Left colon (tissue), 2 donors: ENCODE measurements at regions not wholly inside any gene's neighbourhood (a gene's known extent, or its start where the extent isn't known, plus 50 kb on each side); places are given as distances from the start of the nearest gene placed in this dataset.
"Not testable (repeated sequence)": the region's sequence is repeated elsewhere in the genome, so short reads cannot be mapped to it uniquely, and the experiment has no call there.

Experiments used
- ATAC-seq: fragments of 200-7000 bp; cut with Tn5 transposase; one replicate; pipeline ENCODE4 v1.9.1; 2020; ENCODE audit warnings: mild to moderate bottlenecking, moderate library complexity
- DNase-seq, 2 donors: peaks; one replicate each; pipeline ENCODE4 v3.0.0-alpha.2; 2020
- intact Hi-C, 2 donors: fragments of 100-400 bp; cut with DNase I in 1 of 2; cut with micrococcal nuclease in 1 of 2; formaldehyde crosslinking; loops; one replicate each; pipeline versions ENCODE4 v1.11.2 to v1.14.0; 2022; cut with DNase I, micrococcal nuclease
- donor health status: DM: no; HTN: no; CAD: no.
- donor health status: DM: yes; HTN: yes; CAD: no.

- DNase-seq (no peak), ATAC-seq (no peak)
- intact Hi-C loops = no loop called here
These were observed 294.9 kb downstream of the GUCY2F start for GRCh38 chrX:109186939-109187338.

DNA sequence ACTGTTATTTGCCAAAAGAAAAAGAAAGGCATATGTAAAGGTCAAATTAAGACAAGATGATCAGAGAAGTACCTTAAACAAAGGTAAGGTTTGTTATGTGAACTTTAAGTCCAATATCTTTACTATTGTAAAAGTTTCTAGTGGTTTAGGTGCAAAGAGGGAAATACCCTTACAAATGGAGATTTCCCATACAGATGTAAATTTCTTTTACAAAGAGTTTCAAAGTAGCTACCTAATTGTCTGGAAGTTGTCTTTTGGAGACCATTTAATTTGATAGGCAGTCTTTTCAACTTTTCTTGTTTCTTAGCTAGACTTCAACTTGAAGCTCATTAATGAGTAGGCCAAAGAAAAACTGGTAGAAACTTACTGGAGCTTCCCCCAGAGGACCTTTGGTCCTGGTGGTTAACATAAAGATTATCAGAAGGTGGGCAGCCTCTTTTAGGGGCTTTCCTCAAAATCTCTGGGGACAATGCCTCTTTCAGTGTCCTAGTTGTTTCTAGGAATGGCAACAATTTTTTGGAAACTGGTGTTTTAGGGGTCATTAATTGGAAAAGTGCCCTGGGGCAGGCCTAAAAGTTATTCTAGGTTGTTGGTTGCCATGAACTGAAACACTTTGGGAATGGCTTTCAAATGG lies 297.3 kb downstream of the GUCY2F start:
- DNase-seq (no peak), ATAC-seq (no peak)
- intact Hi-C loops = no loop called here

DNA sequence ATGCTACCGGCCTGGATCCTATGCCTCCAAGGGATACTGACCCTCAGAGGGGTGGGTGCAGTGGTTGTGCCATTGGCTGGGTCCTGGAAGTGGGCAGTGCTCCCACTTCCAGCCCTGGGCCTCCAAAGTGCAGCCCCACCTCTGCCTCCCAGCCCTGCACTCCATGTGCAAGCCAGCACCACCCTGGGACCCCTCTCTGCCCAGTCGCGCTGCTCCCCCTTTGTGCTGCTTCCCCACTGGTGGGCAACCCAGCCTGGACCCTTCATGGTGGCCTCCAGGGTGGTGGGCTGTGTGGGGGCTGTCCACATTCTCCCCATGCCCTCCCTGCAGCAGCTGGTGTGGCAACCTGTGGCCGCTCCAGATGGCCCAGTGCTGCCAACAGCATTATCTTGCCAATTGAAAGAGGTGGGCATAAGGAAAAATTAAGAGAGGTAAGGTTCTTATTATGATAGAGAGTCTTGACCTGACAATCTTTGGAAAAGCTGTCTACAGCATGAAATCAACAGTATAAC lies 309.7 kb downstream of the GUCY2F start:
- DNase-seq (no peak), ATAC-seq (no peak)
- intact Hi-C loops = no loop called here

- DNase-seq (no peak), ATAC-seq (no peak)
- intact Hi-C loops = no loop called here
These were observed 326.7 kb downstream of the GUCY2F start for GRCh38 chrX:109155161-109155560.

- ATAC-seq, DNase-seq, intact Hi-C loops: not testable (repeated sequence)
These were observed 337.7 kb downstream of the GUCY2F start for GRCh38 chrX:109144173-109144572.

DNA sequence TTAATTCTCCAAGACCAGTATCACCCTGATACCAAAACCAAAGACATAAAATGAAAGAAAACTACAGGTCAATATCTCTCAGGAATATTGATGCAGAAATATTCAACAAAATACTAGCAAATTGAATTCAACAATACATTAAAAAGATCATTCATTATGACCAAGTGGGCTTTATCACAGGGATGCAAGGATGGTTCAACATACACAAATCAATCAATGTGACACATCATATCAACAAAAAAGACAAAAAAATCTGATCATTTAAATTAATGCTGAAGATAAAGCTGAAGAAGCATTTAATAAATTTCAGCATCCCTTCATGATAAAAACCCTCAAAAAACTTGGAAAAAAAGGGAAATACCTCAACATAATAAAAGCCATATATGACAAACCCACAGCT lies 341.4 kb downstream of the GUCY2F start:
- no peak for DNase-seq
- ATAC-seq = no peak
- intact Hi-C loops = no loop called here

GRCh38 chrX:109134777-109135176 lies 347.1 kb downstream of the GUCY2F start:
- ATAC-seq (no peak), DNase-seq (no peak)
- intact Hi-C loops = no loop called here

DNA sequence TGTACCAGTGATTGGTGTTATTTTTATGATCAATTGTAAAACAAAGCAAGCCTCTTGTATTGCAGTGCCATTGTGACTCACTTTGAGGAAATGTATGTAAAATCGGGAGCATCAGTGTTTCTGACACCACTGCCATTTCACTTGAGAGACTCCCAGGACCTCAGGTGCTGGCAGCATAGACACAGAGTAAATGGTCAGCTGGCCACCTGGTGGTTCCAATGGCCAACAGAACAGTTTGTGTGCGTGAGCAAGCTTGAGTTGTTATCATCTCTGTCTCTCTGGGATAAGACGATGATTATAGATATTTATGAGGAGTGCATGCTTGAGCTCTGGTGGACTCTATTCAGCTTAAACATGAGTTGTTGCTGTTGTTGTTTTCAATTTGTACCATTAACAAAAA lies 356.6 kb downstream of the GUCY2F start:
- DNase-seq = no peak
- no peak for ATAC-seq
- intact Hi-C loops = no loop called here

DNA sequence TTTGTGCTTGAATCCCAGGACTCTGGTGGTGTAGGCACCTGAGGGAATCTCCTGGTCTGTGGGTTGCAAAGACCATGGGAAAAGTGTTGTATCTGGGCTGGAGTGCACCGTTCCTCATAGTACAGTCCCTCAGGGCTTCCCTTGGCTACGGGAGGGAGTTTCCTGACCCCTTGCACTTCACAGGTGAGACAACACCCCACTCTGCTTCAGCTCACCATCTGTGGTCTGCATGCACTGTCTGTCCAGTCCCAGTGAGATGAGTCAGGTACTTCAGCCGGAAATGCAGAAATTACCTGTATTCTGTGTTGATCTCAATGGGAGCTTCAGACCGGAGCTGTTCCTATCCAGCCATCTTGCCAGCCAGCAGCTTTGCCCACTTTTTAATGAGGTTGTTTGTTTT lies 353.0 kb upstream of the IRS4 start:
- no peak for DNase-seq
- no peak for ATAC-seq
- intact Hi-C loops = no loop called here

DNA sequence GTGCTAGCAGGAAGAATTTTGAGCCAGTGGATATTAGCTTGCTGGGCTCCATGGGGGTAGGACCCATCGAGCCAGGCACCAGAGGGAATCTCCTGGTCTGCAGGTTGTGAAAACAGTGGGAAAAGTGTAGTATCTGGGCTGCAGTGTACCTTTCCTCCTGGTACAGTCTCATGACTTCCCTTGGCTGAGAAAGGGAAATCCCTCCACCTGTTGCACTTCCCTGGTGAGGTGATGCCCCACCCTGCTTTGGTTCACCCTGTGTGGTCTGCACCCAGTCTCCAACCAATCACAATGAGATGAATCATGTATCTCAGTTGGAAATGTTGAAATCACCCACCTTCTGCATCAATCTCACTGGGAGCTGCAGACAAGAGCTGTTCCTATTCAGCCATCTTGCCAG lies 341.4 kb upstream of the IRS4 start:
- intact Hi-C loops = no loop called here
- no peak for ATAC-seq
- DNase-seq = no peak

GRCh38 chrX:109054181-109054581 lies 317.8 kb upstream of the IRS4 start:
- ATAC-seq, intact Hi-C loops, DNase-seq: not testable (repeated sequence)

DNA sequence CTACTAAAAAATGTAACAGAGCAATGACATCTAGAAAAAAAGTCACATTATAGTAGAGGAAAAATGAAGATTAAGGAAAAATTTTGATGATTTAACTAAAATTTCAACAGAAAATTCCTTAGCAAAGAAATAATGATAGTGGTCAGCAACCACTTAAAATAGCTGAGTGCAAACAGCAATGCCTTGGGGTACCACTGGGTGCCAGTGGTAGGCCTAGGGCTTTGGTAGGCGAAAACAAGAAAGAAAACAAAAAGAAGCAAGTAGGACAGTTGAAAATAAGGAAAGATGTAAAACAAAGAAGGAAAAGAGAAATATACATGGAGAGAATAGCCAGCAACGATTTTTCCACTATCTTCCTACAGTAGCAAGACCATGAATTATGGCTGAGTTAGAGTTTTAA lies 313.5 kb upstream of the IRS4 start:
- DNase-seq (no peak), ATAC-seq (no peak)
- intact Hi-C loops = no loop called here

GRCh38 chrX:109049416-109049815 lies 313.1 kb upstream of the IRS4 start:
- intact Hi-C loops = no loop called here
- no peak for ATAC-seq
- DNase-seq = no peak

GRCh38 chrX:109040057-109040456 lies 303.7 kb upstream of the IRS4 start:
- DNase-seq (no peak), ATAC-seq (no peak)
- intact Hi-C loops = no loop called here

DNA sequence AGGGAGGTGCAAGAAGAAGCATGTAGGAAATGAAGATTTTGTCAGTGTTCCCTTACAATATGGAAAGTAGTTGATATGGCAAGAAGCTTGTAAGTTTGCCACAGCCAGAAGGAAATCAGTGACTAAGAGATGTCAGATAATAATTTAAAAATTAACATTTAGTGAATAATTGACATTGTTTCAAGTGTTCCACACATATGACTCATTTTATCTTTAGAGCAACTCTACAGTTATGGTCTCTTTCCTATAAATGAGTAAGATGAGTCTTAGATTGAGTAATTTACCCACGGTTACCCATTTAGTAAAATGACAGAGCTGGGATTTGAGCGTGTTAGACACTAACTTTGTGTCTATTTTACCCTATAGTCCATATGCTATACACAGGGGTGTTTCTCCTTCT lies 300.3 kb upstream of the IRS4 start:
- intact Hi-C loops = no loop called here
- no peak for DNase-seq
- ATAC-seq = no peak

DNA sequence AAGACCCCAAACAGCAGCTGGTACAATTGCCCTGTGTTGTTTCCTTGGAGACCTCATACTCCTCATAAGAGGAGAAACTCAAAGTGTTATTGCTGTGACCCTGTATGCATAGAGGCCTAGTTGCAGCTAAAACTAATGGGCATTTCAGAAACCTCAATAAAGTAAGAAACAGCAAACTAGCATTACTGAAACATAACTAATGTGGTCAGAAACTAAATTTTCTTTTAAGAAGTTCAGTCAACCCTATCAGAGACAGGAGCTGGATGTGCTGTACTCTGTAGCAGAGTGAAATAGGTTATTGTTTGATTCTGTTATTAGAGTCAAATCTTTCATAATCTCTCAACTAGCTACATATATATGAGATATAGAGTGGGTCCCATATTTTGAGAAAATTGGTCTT lies 257.5 kb upstream of the IRS4 start:
- ATAC-seq (no peak), DNase-seq (no peak)
- intact Hi-C loops = no loop called here

DNA sequence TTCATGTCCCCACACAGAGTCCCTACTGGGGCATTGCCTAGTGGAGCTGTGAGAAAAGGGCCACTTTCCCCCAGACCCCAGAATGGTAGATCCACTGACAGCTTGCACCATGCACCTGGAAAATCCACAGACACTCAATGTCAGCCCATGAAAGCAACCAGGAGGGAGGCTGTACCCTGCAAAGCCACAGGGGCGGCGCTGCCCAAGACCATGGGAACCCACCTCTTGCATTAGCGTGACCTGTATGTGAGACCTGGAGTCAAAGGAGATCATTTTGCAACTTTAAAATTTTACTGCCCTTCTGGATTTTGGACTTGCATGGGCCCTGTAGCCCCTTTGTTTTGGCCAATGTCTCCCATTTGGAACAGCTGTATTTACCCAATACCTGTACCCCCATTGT lies 236.5 kb upstream of the IRS4 start:
- DNase-seq, ATAC-seq, intact Hi-C loops: not testable (repeated sequence)

DNA sequence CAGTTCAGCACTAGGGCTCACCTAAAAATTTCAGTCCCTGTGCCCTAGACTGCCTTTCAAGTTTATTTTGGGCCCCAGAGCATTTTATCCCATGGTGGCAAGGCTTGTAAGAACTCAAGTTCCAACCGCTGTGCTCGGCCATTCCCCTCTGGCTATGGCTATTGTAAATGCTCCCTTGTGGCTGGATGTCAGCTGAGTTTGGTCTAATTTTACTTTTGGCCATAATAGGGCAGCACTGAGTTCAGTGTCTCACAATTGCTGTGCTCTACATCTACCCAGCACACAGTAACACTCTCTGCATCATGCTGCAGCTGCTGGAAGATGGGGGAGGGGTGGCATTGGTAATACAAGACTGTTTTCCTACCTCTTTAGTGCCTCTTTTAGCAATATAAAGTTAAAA lies 210.8 kb upstream of the IRS4 start:
- intact Hi-C loops = no loop called here
- ATAC-seq (no peak), DNase-seq (no peak)

- ATAC-seq = no peak
- intact Hi-C loops = no loop called here
- DNase-seq = no peak
These were observed 210.2 kb upstream of the IRS4 start for GRCh38 chrX:108946531-108946930.

GRCh38 chrX:108945883-108946523 lies 209.6 kb upstream of the IRS4 start:
- DNase-seq (no peak), ATAC-seq (no peak)
- intact Hi-C loops = no loop called here

DNA sequence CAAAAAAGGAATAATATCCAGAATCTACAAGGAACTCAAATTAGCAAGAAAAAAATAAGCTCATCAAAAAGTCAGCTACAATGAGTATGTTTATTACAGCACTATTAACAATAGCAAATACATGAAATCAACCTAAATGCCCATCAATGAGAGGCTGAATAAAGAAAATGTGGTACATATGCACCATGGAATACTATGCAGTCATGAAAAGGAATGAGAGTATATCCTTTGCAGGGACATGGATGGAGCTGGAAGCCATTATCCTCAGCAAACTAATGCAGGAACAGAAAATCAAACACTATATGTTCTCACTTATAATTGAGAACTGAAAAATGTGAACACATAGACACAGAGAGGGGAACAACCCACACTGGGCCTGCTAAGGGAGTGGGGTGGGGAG lies 178.4 kb upstream of the IRS4 start:
- DNase-seq = no peak
- no peak for ATAC-seq
- intact Hi-C loops = no loop called here
